ENCODE measurements at regions not wholly inside any gene's neighbourhood (a gene's known extent, or its start where the extent isn't known, plus 50 kb on each side); places are given as distances from the start of the nearest gene placed in this dataset.

DNA sequence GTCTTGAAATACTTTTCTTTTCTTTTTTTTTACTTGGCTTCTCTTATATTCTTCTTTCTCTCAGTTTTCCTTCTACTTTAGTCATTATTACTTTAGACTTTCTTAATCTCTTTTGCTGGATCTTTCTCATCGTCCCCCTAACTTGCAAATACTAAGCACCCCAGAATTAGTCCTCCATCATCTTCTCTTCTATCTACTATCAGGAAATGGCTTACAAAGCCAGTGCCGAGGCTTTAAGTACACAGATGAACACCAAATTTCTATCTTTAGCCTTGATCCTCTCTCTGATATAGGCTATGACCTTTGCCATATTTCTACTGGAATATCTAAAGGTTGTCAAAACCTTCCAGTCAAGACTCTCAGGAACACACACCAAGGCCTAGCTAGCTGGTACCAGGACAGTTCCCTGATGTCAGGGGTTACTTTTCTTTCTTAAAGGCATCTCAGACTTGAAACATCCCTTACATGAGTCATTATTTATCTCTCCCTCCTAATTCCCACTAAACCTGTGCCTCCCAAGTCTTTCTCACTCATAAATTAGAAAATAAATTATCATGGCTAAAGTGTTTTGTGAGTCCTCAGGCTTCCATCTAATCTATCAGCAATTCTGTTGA, 278.6 kb upstream of the TCF21 start:
- TF ChIP-seq, protein P1, sequence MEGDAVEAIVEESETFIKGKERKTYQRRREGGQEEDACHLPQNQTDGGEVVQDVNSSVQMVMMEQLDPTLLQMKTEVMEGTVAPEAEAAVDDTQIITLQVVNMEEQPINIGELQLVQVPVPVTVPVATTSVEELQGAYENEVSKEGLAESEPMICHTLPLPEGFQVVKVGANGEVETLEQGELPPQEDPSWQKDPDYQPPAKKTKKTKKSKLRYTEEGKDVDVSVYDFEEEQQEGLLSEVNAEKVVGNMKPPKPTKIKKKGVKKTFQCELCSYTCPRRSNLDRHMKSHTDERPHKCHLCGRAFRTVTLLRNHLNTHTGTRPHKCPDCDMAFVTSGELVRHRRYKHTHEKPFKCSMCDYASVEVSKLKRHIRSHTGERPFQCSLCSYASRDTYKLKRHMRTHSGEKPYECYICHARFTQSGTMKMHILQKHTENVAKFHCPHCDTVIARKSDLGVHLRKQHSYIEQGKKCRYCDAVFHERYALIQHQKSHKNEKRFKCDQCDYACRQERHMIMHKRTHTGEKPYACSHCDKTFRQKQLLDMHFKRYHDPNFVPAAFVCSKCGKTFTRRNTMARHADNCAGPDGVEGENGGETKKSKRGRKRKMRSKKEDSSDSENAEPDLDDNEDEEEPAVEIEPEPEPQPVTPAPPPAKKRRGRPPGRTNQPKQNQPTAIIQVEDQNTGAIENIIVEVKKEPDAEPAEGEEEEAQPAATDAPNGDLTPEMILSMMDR (IDR thresholded peaks at IDR 0.05; ENCODE audit: low read depth, low read length, poor library complexity, severe bottlenecking), result no peak
- no peak for TF ChIP-seq EZH2phosphoT487 (IDR thresholded peaks at IDR 0.05; ENCODE audit: borderline replicate concordance, low read length)
